IMR-90 (cell line): ENCODE measurements at regions not wholly inside any gene's neighbourhood (a gene's known extent, or its start where the extent isn't known, plus 50 kb on each side); places are given as distances from the start of the nearest gene placed in this dataset.

Experiments
- ATAC-seq: fragments of 200-7000 bp; cut with Tn5 transposase; 2 replicates; pipeline ENCODE4 v1.9.1; 2020; ENCODE audit warnings: low read depth, mild to moderate bottlenecking, moderate library complexity
- BruUV-seq: library from RNA; stranded (reverse); fragments of 400-500 nt; replicated peaks from 2 replicates; lab custom pipeline; 2021; lab: Mats Ljungman, UMichigan
- CTCF ChIA-PET: fragments of 300-600 bp; formaldehyde crosslinking; extraction: SDS; loops from one replicate; lab custom pipeline; 2021; ENCODE audit warnings: antibody characterized with exemption; lab: Yijun Ruan, JAX
- POLR2A ChIA-PET: fragments of 300-600 bp; sonication (Branson Sonifier 250); formaldehyde crosslinking; loops from one replicate; lab custom pipeline; 2022; ENCODE audit warnings: antibody characterized with exemption; ENCODE audit not compliant: unreplicated experiment; lab: Charles Lee
- DNase-seq: peaks from one replicate; pipeline ENCODE4 v3.0.0; 2013
- H2AFZ ChIP-seq: replicated peaks from 2 replicates; pipeline ENCODE3; 2013; ENCODE audit warnings: low read length, mild to moderate bottlenecking; ENCODE audit not compliant: poor library complexity
- H2AK5ac ChIP-seq: 2 replicates; pipeline ENCODE4 v1.6.1; 2013; ENCODE audit warnings: low read depth, low read length, inconsistent platforms
- H2AK9ac ChIP-seq: replicated peaks from 2 replicates; pipeline ENCODE3; 2013; ENCODE audit warnings: mild to moderate bottlenecking, low read depth, low read length, moderate library complexity; ENCODE audit not compliant: poor library complexity
- H2BK120ac ChIP-seq: 2 replicates; pipeline ENCODE4 v1.6.1; 2013; ENCODE audit warnings: low read depth, low read length, inconsistent platforms
- H2BK15ac ChIP-seq: 3 replicates; pipeline ENCODE4 v1.6.1; 2013; ENCODE audit warnings: low read depth, low read length, inconsistent platforms
- H2BK20ac ChIP-seq: 2 replicates; pipeline ENCODE4 v1.6.1; 2013; ENCODE audit warnings: low read depth, mild to moderate bottlenecking, inconsistent platforms, low read length, moderate library complexity
- H2BK5ac ChIP-seq: 2 replicates; pipeline ENCODE4 v1.6.1; 2013; ENCODE audit warnings: mild to moderate bottlenecking, low read depth, low read length, inconsistent platforms; ENCODE audit not compliant: poor library complexity, severe bottlenecking
- H3K14ac ChIP-seq: replicated peaks from 2 replicates; pipeline ENCODE4 v1.6.1; 2013; ENCODE audit warnings: low read depth, low read length, inconsistent platforms
- H3K18ac ChIP-seq: 2 replicates; pipeline ENCODE4 v1.6.1; 2013; ENCODE audit warnings: low read depth, low read length, control low read depth
- H3K23ac ChIP-seq: 2 replicates; pipeline ENCODE4 v1.6.1; 2013; ENCODE audit warnings: low read depth, low read length, inconsistent platforms
- H3K27ac ChIP-seq: 2 replicates; pipeline ENCODE4 v1.5.1; 2013; ENCODE audit warnings: mild to moderate bottlenecking, control low read depth, low read length; ENCODE audit not compliant: insufficient read depth
- H3K27me3 ChIP-seq: 2 replicates; pipeline ENCODE4 v1.6.1; 2013; ENCODE audit warnings: low read length; ENCODE audit not compliant: control insufficient read depth, insufficient read depth
- H3K36me3 ChIP-seq: 2 replicates; pipeline ENCODE4 v1.6.1; 2013; ENCODE audit warnings: low read length, mixed read lengths; ENCODE audit not compliant: control insufficient read depth, insufficient read depth
- H3K4ac ChIP-seq: 2 replicates; pipeline ENCODE4 v1.6.1; 2013; ENCODE audit warnings: low read depth, low read length, inconsistent platforms
- H3K4me1 ChIP-seq: 2 replicates; pipeline ENCODE4 v1.6.1; 2013; ENCODE audit warnings: low read length, mixed read lengths; ENCODE audit not compliant: control insufficient read depth, insufficient read depth
- H3K4me2 ChIP-seq: 2 replicates; pipeline ENCODE4 v1.6.1; 2013; ENCODE audit warnings: low read depth, mild to moderate bottlenecking, control low read depth, low read length, moderate library complexity
- H3K4me3 ChIP-seq: 2 replicates; pipeline ENCODE4 v1.5.1; 2013; ENCODE audit warnings: low read depth, mild to moderate bottlenecking, control low read depth, low read length, moderate library complexity; ENCODE audit not compliant: insufficient read depth
- H3K56ac ChIP-seq: 2 replicates; pipeline ENCODE4 v1.6.1; 2013; ENCODE audit warnings: low read length, inconsistent platforms; ENCODE audit not compliant: insufficient read depth; ENCODE audit errors: extremely low read depth
- H3K79me1 ChIP-seq, 2 experiments: 2 replicates each; pipeline ENCODE4 v1.6.1; 2013; ENCODE audit warnings: low read length in 2 of 2, inconsistent platforms in 1 of 2, low read depth in 1 of 2
- H3K9ac ChIP-seq: 2 replicates; pipeline ENCODE4 v1.6.1; 2013; ENCODE audit warnings: low read depth, low read length, control low read depth
- H3K9me1 ChIP-seq: 2 replicates; pipeline ENCODE4 v1.6.1; 2013; ENCODE audit warnings: low read length, inconsistent platforms; ENCODE audit not compliant: insufficient read depth
- H3K9me3 ChIP-seq: 2 replicates; pipeline ENCODE4 v1.6.1; 2013; ENCODE audit warnings: low read length; ENCODE audit not compliant: control insufficient read depth, insufficient read depth
- H4K20me1 ChIP-seq: 2 replicates; pipeline ENCODE4 v1.6.1; 2013; ENCODE audit warnings: low read length, inconsistent platforms; ENCODE audit not compliant: insufficient read depth
- H4K5ac ChIP-seq: 2 replicates; pipeline ENCODE4 v1.6.1; 2013; ENCODE audit warnings: mild to moderate bottlenecking, low read depth, low read length, control low read depth
- H4K8ac ChIP-seq, 2 experiments: 2 replicates each; pipeline ENCODE4 v1.6.1; 2013; ENCODE audit warnings: low read depth in 2 of 2, low read length in 2 of 2, control low read depth in 1 of 2, inconsistent platforms in 1 of 2
- H4K91ac ChIP-seq: 2 replicates; pipeline ENCODE4 v1.6.1; 2013; ENCODE audit warnings: low read depth, low read length, inconsistent platforms; ENCODE audit not compliant: insufficient read depth
- BHLHE40 ChIP-seq: fragments of 150-350 bp; IDR thresholded peaks from 2 replicates; pipeline ENCODE4 v1.6.1; 2016; ENCODE audit warnings: mild to moderate bottlenecking, low read depth, low read length
- MXI1 ChIP-seq: IDR thresholded peaks from 2 replicates; pipeline ENCODE4 v1.6.1; 2012; ENCODE audit warnings: low read depth, mild to moderate bottlenecking, low read length, moderate library complexity, borderline replicate concordance
- RCOR1 ChIP-seq: IDR thresholded peaks from 2 replicates; pipeline ENCODE4 v1.6.1; 2012; ENCODE audit warnings: mild to moderate bottlenecking, low read length, improper control_type of control experiment; ENCODE audit not compliant: insufficient replicate concordance
- SMC3 ChIP-seq: fragments of 150-350 bp; IDR thresholded peaks from 2 replicates; pipeline ENCODE4 v1.6.1; 2016; ENCODE audit warnings: low read depth, mild to moderate bottlenecking, antibody characterized with exemption, low read length, moderate library complexity
- USF2 ChIP-seq: fragments of 150-350 bp; IDR thresholded peaks from 2 replicates; pipeline ENCODE4 v1.6.1; 2017; ENCODE audit warnings: mild to moderate bottlenecking, antibody characterized with exemption, low read length, low read depth
- WGBS, 2 experiments: methylation state at CpG; one replicate each; pipeline versions ENCODE4 v1.1.5 to v1.1.7; 2013; ENCODE audit warnings: missing lambda C conversion rate in 2 of 2; ENCODE audit not compliant: insufficient read length in 1 of 2; ENCODE audit errors: extremely low coverage in 2 of 2; 5-methylcytosine and 5-hydroxymethylcytosine counted together
- dilution Hi-C: fragments of 300-500 bp; cut with HindIII; formaldehyde crosslinking; loops from one replicate; pipeline ENCODE4 v1.14.3; 2018; ENCODE audit warnings: low sequenced_read_pairs; ENCODE audit not compliant: unreplicated experiment
- in situ Hi-C: fragments of 300-500 bp; cut with MboI; formaldehyde crosslinking; loops from 3 replicates; pipeline ENCODE4 v1.14.3; 2019; ENCODE audit warnings: low sequenced_read_pairs, inconsistent platforms, mixed read lengths
- intact Hi-C: fragments of 100-400 bp; cut with micrococcal nuclease; formaldehyde crosslinking; loops from 2 replicates; pipeline ENCODE4 v1.10.0; 2022

DNA sequence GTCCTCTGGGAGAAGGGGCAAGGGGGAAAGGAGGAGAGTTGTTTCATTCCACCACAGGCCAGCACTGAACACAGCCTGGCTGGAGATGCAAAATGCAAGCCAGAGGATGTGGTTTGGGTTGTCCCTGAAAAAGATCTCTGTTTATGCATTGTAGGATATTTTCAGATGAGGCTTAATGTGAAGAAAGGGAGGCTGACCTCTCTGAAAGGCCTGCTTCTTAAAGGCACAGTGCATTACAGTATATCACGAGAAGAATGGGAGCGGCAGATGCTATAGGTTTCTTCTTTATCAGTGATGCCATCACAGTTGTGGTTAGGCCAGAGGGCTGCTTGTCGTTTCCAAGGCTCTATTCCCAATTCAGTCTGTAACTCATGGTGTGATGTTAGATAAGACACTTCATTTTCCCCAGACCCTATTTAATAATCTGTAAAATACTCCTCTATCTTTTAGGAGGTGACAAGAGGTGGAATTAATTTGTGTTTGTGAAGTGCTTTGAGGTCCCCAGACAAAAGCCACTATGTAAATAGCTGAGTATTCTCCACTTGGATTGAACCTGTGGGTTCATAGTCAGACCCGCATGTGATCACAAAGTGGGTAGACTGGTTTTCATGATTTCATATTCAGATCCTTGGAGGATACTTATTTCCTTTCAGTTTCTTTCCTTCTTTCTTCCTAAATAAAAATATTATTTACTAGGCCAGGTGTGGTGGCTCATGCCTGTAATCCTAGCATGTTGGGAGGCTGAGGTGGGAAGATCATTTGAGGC lies 76.5 kb upstream of the WDR26 start (continued):
- TF ChIP-seq BHLHE40 (no peak), SMC3 (no peak)

DNA sequence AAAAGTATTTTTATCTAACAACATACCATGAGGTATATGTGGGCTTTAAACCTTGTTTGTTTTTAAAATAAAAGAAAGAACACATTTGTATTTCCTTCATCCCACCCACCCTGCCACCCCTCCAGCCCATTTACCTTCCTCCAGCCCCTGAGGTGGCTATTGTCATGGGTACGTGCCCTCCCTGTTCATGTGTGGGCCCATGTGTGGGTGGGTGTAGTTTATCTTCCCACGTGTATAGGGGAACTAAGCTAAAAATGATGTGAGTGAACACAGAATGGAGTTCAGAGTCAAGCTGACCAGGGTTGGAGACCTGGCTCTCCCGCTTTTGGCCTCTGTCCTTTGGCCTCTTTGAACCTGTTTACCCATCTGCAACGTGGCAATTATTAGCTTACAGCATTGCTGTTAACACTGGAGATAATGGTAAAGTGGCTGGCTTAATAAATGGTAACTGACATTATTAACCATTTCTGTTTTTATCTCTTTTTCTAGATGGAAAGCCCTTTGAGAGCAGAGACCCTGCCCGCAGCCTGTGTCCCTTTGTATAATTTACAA lies 78.1 kb upstream of the WDR26 start:
- Histone ChIP-seq H3K27me3 (no peaks in the 10 kb centered on the region), H2AK5ac (peak overlapping the region; percentile 25; the same call in 1 of the 2 replicates), H4K91ac (no peak overlapping the region), H2AK9ac (no peak overlapping the region), H3K23ac (no peak overlapping the region), H3K4me2 (no peak overlapping the region), H2BK5ac (no peak overlapping the region), H2AFZ (no peak overlapping the region), H2BK120ac (no peak overlapping the region), H3K4me1 (peaks cover 15% of the 10 kb centered on the region), H2BK20ac (no peak overlapping the region), H3K9ac (no peak overlapping the region), H3K9me3 (no peaks in the 10 kb centered on the region), H4K20me1 (no peaks in the 10 kb centered on the region), H4K5ac (no peak overlapping the region), H3K56ac (no peak overlapping the region), H3K4me3 (no peak overlapping the region), H3K79me1 (0 out of 4 replicates have a peak, but pooled peaks cover 0 to 4% of the 10 kb centered on the region in 2 experiments), H3K14ac (no peak overlapping the region), H3K9me1 (peaks cover 10% of the 10 kb centered on the region), H2BK15ac (no peak overlapping the region), H3K4ac (no peak overlapping the region), H3K36me3 (no peaks in the 10 kb centered on the region), H4K8ac (no peak overlapping the region), H3K18ac (no peak overlapping the region), H3K27ac (no peak overlapping the region)
- TF ChIP-seq MXI1 (no peak), RCOR1 (no peak), SMC3 (no peak), USF2 (no peak)
- ATAC-seq: no peak
- no CpG with 5 or more reads among the region's 5 CpGs for WGBS, 2 experiments
- BruUV-seq: no TSS peak
- in situ Hi-C loops: loop anchor here (5.0 kb wide), 2 partner anchors 340 to 415 kb away; partner anchors contain the start of gene DNAH14
- dilution Hi-C loops: loop anchor here (10.0 kb wide), 1 partner anchor 72 kb away; no protein-coding TSS in a partner anchor
- intact Hi-C loops: loop anchor here (1.0 kb wide), 3 partner anchors 132 to 410 kb away; no protein-coding TSS in a partner anchor
- CTCF ChIA-PET: interaction anchor here (0.7 to 4.6 kb wide), 8 partner anchors 10 to 410 kb away, joined by 3 to 41 read pairs (median 4); no protein-coding TSS in a partner anchor
- POLR2A ChIA-PET: no interaction called here
- no peak for DNase-seq
